Left lung (tissue), 4 donors: ENCODE measurements at regions not wholly inside any gene's neighbourhood (a gene's known extent, or its start where the extent isn't known, plus 50 kb on each side); places are given as distances from the start of the nearest gene placed in this dataset.
"Not testable (repeated sequence)": the region's sequence is repeated elsewhere in the genome, so short reads cannot be mapped to it uniquely, and the experiment has no call there.

Experiments used
- ATAC-seq: fragments of 200-7000 bp; cut with Tn5 transposase; one replicate; pipeline ENCODE4 v1.9.1; 2020; ENCODE audit warnings: moderate library complexity
- DNase-seq, 4 donors: peaks; one replicate each; pipeline ENCODE4 v3.0.0-alpha.2; 2013 to 2020
- H3K27ac ChIP-seq, 2 donors: fragments of 200-600 bp; sonication (generic) in 1 of 2; one replicate each; pipeline versions ENCODE4 v1.5.0 to v1.8.0; 2020 to 2021
- H3K27me3 ChIP-seq, 2 donors: fragments of 200-600 bp; sonication (generic) in 1 of 2; one replicate each; pipeline versions ENCODE4 v1.5.0 to v1.8.0; 2020 to 2021
- H3K36me3 ChIP-seq, 2 donors: fragments of 200-600 bp; sonication (generic) in 1 of 2; one replicate each; pipeline versions ENCODE4 v1.5.0 to v1.8.0; 2020 to 2021
- H3K4me1 ChIP-seq, 2 donors: fragments of 200-600 bp; one replicate each; pipeline ENCODE4 v1.8.0; 2021
- H3K4me3 ChIP-seq, 2 donors: fragments of 200-600 bp; sonication (generic) in 1 of 2; one replicate each; pipeline versions ENCODE4 v1.5.0 to v1.8.0; 2020 to 2021; ENCODE audit warnings: mild to moderate bottlenecking in 1 of 2
- H3K9me3 ChIP-seq, 2 donors: fragments of 200-600 bp; sonication (generic) in 1 of 2; one replicate each; pipeline versions ENCODE4 v1.5.0 to v1.8.0; 2020 to 2021
- CTCF ChIP-seq, 2 donors: fragments of 200-600 bp; sonication (generic) in 1 of 2; IDR thresholded peaks; one replicate each; pipeline versions ENCODE4 v1.5.0 to v1.8.0; 2021; ENCODE audit warnings: antibody characterized with exemption in 2 of 2
- intact Hi-C, 2 donors: fragments of 100-400 bp; cut with DNase I; formaldehyde crosslinking; loops; one replicate each; pipeline versions ENCODE4 v1.11.2 to v1.14.2; 2022
- donor health status: DM: no; HTN: yes; CAD: no.
- donor health status: DM: no; HTN: no; CAD: no.

- DNase-seq (no peak), ATAC-seq (no peak)
- Histone ChIP-seq H3K4me3 (no peak overlapping the region), H3K27me3 (no peaks in the 10 kb centered on the region), H3K36me3 (no peaks in the 10 kb centered on the region), H3K9me3 (no peaks in the 10 kb centered on the region), H3K4me1 (no peaks in the 10 kb centered on the region), H3K27ac (no peak overlapping the region)
- intact Hi-C loops = no loop called here
- no peak for TF ChIP-seq CTCF (IDR thresholded peaks at IDR 0.05)
Measured at GRCh38 chr6:167211881-167212712, 54.3 kb upstream of the GPR31 start.

DNA sequence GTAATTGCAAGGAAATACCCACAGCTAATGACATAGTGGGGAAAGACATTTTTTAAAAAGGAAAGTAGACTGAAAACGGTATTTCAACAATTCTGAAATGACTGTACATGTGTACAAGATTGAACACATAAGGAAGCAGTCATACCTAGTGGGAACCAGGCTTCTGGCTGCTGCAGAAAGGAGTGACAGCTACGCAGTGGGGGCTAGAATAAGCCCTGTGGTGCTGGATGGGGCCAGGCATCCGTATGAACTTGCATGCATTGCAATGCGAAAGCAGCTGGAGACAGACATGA is 54.9 kb upstream of the GPR31 start:
- no peaks in the 10 kb centered on the region for H3K4me1 ChIP-seq
- H3K36me3 ChIP-seq = no peaks in the 10 kb centered on the region
- no peak for TF ChIP-seq CTCF (IDR thresholded peaks at IDR 0.05)
- DNase-seq = no peak
- intact Hi-C loops = no loop called here
- H3K27ac ChIP-seq = no peak overlapping the region
- no peaks in the 10 kb centered on the region for H3K27me3 ChIP-seq
- no peak overlapping the region for H3K4me3 ChIP-seq
- no peaks in the 10 kb centered on the region for H3K9me3 ChIP-seq
- no peak for ATAC-seq

DNA sequence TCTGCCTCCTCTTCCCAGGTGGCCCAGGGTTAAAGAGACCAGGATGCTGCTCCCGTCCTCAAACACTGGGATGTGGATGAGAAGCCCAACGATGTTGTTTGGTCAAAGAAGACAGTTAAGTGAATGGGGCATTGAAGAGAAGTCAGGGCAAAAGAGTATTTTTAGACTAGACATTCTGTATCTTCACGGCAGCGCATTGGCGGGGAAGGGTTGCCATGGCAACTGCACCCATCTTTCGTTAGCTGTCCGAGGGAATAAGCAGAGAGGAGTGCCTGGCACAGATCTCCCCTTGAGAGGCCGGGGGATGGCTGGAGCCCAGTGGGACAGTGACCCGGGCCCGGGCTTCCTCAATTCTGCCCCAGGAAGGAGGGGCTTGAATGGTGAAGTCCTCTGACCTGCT is 56.4 kb upstream of the GPR31 start:
- Histone ChIP-seq H3K27ac (no peak overlapping the region), H3K9me3 (no peaks in the 10 kb centered on the region), H3K4me3 (no peak overlapping the region), H3K4me1 (no peaks in the 10 kb centered on the region), H3K27me3 (no peaks in the 10 kb centered on the region), H3K36me3 (no peaks in the 10 kb centered on the region)
- no peak for TF ChIP-seq CTCF (IDR thresholded peaks at IDR 0.05)
- ATAC-seq = no peak
- DNase-seq = no peak
- intact Hi-C loops = no loop called here

DNA sequence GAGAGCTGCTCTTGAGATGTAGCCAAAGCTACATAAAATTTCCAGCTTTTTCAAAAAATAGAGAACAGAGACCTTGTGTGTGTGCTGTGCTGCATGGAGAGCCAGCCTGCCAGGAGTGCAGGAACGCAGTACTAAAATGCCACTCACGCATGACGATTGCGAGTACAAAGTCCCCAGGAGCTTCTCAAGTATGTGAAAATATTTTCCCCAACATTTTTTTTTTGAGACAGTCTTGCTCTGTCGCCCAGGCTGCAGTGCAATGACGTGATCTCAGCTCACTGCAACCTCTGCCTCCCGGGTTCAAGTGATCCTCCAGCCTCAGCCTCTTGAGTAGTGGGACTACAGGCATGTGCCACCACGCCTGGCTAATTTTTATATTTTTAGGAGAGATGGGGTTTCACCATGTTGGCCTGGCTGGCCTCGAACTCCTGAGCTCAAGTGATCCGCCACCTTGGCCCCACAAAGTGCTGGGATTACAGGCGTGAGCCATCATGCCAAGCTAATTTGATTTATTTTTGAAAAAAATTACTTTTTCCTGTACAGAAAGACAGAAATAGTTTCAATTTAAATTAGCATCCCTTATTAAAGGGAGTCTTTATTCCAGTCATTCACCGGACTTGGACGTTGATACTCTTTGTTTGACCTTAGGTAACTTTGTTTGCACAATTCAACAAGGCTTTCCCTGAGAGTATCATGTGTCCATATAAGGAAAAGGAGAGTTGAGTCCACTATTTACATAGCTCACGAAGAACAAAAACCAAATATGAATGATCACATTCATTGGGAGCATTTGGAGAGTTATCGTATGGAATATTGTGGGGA is 57.9 kb upstream of the GPR31 start:
- H3K36me3 ChIP-seq, DNase-seq, H3K4me1 ChIP-seq, H3K27me3 ChIP-seq, H3K4me3 ChIP-seq, intact Hi-C loops, H3K27ac ChIP-seq, H3K9me3 ChIP-seq: not testable (repeated sequence)
- peak; percentile 81 for ATAC-seq

DNA sequence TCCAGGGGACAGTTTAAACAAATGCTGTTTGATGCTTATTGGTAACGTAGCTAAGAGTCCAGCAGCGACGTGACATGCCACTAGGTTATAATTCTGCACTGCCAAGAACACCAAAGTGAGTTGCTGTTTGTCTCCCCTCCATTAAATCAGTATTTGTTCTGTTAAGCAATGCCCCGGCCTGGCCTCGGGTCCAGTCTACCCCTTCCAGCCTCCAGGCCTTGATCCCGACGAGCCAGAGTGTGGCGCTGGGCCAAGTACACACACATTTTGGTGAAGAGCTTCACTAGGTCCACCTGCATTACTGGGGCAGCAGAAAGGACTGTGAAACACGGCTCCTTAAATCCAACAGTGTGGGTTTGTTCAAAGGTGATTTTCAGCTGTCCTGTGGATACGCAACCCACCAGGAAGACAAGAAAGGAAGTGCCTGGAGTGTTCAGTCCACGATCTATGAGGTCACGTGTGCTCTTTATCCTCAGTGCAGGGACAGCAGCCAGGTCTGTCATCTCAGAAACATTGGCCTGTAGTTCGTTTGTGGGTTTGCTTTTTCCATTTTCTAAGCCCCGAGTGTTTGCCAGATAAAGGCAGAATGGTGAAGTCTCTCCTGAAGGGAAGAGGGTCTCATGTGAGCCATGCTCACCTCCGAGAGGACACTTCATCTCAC is 58.7 kb upstream of the GPR31 start:
- H3K9me3 ChIP-seq, H3K27me3 ChIP-seq, H3K27ac ChIP-seq, H3K36me3 ChIP-seq, DNase-seq, H3K4me1 ChIP-seq, H3K4me3 ChIP-seq, intact Hi-C loops, ATAC-seq: not testable (repeated sequence)

DNA sequence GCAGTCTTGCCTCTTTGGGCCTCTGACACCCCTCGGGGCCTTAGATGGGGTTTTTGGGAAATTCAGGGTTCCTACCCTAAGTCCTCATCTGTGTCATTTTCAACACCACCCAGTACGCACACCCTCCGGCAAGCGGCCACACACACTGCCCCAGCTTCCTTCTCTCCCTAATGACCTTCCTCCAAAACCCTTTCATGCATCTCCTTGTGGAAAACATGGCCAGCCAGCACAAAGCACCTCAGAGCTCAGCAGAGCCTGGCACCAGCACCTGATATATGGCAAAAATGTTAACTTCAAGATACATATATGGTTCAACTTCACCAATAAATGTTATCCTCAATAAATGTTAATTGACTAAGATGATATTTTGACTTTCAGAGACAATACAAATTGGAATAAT is 59.3 kb upstream of the GPR31 start:
- H3K27me3 ChIP-seq, H3K27ac ChIP-seq, H3K4me1 ChIP-seq, H3K36me3 ChIP-seq, H3K4me3 ChIP-seq, H3K9me3 ChIP-seq, intact Hi-C loops, DNase-seq, ATAC-seq: not testable (repeated sequence)

DNA sequence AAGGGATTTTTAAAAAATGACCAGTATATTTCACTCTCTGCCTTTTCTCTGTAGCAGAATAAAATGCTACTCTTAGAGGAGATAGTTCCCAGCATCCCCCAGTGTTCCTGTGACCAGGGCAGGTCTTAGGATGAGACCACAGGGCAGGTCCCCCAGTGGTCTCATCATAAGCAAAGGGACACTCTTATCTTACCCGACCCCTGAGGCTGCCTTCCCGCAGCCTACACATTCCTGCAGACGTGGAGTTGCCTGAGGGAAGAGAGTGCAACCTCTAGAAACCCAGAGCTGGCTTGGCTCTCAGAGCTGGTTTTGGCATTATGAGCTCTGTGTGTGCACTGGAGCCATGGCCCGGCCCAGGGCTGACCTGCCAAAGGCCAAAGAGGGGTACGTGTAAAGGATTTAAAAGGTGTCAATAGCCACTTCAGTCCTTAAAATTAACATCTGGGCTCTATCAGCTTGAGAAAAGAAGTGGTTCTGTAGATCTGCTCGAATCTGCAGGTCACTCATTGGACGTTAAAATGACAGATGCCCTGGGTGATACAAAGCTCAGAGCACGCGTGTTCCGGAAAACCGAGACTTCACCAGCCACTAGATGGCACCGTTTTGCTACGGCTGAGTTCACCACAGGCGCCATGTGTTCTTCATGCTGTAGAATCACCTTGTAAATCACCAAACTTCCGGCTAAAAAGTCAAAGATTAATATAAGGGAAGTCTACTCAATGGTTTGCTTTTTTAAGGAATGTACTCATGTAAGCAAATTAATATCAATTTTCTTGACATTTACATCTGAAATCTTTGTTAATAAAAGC is 60.4 kb upstream of the GPR31 start:
- H3K9me3 ChIP-seq, H3K36me3 ChIP-seq, H3K4me1 ChIP-seq, intact Hi-C loops, H3K27ac ChIP-seq, H3K27me3 ChIP-seq, H3K4me3 ChIP-seq: not testable (repeated sequence)
- ATAC-seq = peak; percentile 84
- DNase-seq = peak in 2 of 4 donors; percentile 29 to 53

DNA sequence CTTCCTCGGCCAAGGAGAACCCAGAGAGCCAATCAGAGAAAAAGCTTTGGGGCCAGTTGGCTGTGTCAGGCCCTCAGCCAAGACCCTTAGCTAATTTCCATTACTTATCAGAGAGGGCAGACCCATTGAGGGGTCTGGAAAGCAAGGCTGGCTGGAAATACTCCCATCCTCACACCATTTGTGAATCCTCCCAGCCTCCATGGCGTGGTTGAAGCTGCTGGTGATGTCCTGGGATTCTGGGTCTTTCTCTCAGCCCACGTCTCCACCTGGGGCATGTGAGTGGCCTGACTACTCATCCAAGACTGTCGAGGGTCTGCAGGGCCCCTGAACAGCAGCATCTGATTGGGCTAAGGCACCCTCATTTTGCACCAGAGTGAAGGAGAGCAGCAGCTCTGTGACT is 61.3 kb upstream of the GPR31 start:
- H3K27ac ChIP-seq, intact Hi-C loops, DNase-seq, H3K9me3 ChIP-seq, H3K36me3 ChIP-seq, H3K27me3 ChIP-seq, H3K4me1 ChIP-seq, ATAC-seq, H3K4me3 ChIP-seq: not testable (repeated sequence)
